Panc1 (cell line): ENCODE measurements at regions not wholly inside any gene's neighbourhood (a gene's known extent, or its start where the extent isn't known, plus 50 kb on each side); places are given as distances from the start of the nearest gene placed in this dataset.

Source experiments
- ATAC-seq: fragments of 200-7000 bp; cut with Tn5 transposase; 2 replicates; pipeline ENCODE4 v1.9.1; 2020; ENCODE audit warnings: mild to moderate bottlenecking, moderate library complexity
- BruUV-seq: library from RNA; stranded (reverse); fragments of 400-500 nt; replicated peaks from 2 replicates; lab custom pipeline; 2021; lab: Mats Ljungman, UMichigan
- CTCF ChIA-PET: fragments of 300-600 bp; sonication (Branson Sonifier 250); formaldehyde crosslinking; loops from one replicate; lab custom pipeline; 2022; ENCODE audit warnings: antibody characterized with exemption; lab: Charles Lee
- POLR2A ChIA-PET: fragments of 300-600 bp; sonication (Branson Sonifier 250); formaldehyde crosslinking; loops from one replicate; lab custom pipeline; 2022; ENCODE audit warnings: antibody characterized with exemption; lab: Charles Lee
- DNase-seq: peaks from one replicate; pipeline ENCODE4 v3.0.0-alpha.2; 2010; ENCODE audit warnings: low read depth, low spot score
- H3K27ac ChIP-seq: 2 replicates; pipeline ENCODE4 v1.5.1; 2011; ENCODE audit warnings: mild to moderate bottlenecking, low read length, inconsistent platforms
- H3K27me3 ChIP-seq: fragments of 200-500 bp; sonication (Bioruptor generic); 2 replicates; pipeline ENCODE4 v1.6.0; 2014; ENCODE audit warnings: low read length, inconsistent platforms; ENCODE audit not compliant: control insufficient read depth, insufficient read depth
- H3K36me3 ChIP-seq: fragments of 200-500 bp; sonication (Bioruptor generic); 2 replicates; pipeline ENCODE4 v1.5.1; 2014; ENCODE audit warnings: inconsistent platforms, mild to moderate bottlenecking, low read length, moderate library complexity; ENCODE audit not compliant: control insufficient read depth, insufficient read depth
- H3K4me1 ChIP-seq: 2 replicates; pipeline ENCODE4 v1.5.1; 2011; ENCODE audit warnings: inconsistent platforms, mild to moderate bottlenecking, low read length, moderate library complexity; ENCODE audit not compliant: control insufficient read depth, insufficient read depth
- H3K4me3 ChIP-seq, 2 experiments: 2 replicates each; pipeline ENCODE4 v1.5.1; 2011 to 2012; ENCODE audit warnings: low read depth in 2 of 2, low read length in 2 of 2, mild to moderate bottlenecking in 2 of 2, inconsistent platforms in 1 of 2, moderate library complexity in 1 of 2
- H3K9me3 ChIP-seq: fragments of 200-500 bp; sonication (Bioruptor generic); 2 replicates; pipeline ENCODE4 v1.5.1; 2014; ENCODE audit warnings: low read depth, mild to moderate bottlenecking, inconsistent platforms, low read length, moderate library complexity; ENCODE audit not compliant: control insufficient read depth, insufficient read depth
- CTCF ChIP-seq: fragments of 450-650 bp; IDR thresholded peaks from 2 replicates; pipeline ENCODE4 v1.5.1; 2017; ENCODE audit warnings: mild to moderate bottlenecking
- POLR2AphosphoS5 ChIP-seq: IDR thresholded peaks from 2 replicates; pipeline ENCODE4 v1.6.1; 2012; ENCODE audit warnings: mild to moderate bottlenecking, low read depth, low read length, moderate library complexity
- REST ChIP-seq, 2 experiments: IDR thresholded peaks; 2 replicates each; pipeline ENCODE4 v1.6.1; 2011 to 2012; ENCODE audit warnings: low read depth in 2 of 2, control low read depth in 1 of 2, low read length in 1 of 2, mild to moderate bottlenecking in 1 of 2, moderate library complexity in 1 of 2; ENCODE audit not compliant: insufficient read depth in 1 of 2
- SIN3A ChIP-seq: IDR thresholded peaks from 2 replicates; pipeline ENCODE4 v1.6.1; 2012; ENCODE audit warnings: low read depth, mild to moderate bottlenecking, low read length, moderate library complexity, borderline replicate concordance; ENCODE audit not compliant: insufficient read depth
- TCF7L2 ChIP-seq: IDR thresholded peaks from 2 replicates; pipeline ENCODE4 v1.6.1; 2011; ENCODE audit warnings: mild to moderate bottlenecking, low read depth, low read length, inconsistent platforms
- in situ Hi-C: cut with HindIII; loops from 2 replicates; pipeline ENCODE4 v1.10.0; 2016; ENCODE audit warnings: low sequenced_read_pairs, low pct_unique_long_range_greater_than_20kb
- intact Hi-C: fragments of 100-400 bp; cut with micrococcal nuclease; formaldehyde crosslinking; loops from one replicate; pipeline ENCODE4 v1.10.0; 2022; ENCODE audit not compliant: unreplicated experiment

- ChIA-PET POLR2A (no interaction called here), CTCF (no interaction called here)
- TF ChIP-seq REST (IDR thresholded peaks at IDR 0.05; ENCODE audit: insufficient read depth in 1 of 2, low read depth in 2 of 2, low read length in 1 of 2) = no peak
- TF ChIP-seq TCF7L2 = no peak
- H3K4me1 ChIP-seq = no peaks in the 10 kb centered on the region
- H3K4me3 ChIP-seq = no peak overlapping the region
- H3K36me3 ChIP-seq = no peaks in the 10 kb centered on the region
- ATAC-seq (no peak), DNase-seq (no peak)
- H3K27ac ChIP-seq = no peak overlapping the region
- H3K27me3 ChIP-seq = no peaks in the 10 kb centered on the region
- BruUV-seq = no TSS peak
- no peaks in the 10 kb centered on the region for H3K9me3 ChIP-seq
- in situ Hi-C loops = no loop called here
- intact Hi-C loops = no loop called here
Observed at GRCh38 chr18:39494211-39494896, 1928.8 kb upstream of the CELF4 start.

- ChIA-PET CTCF (no interaction called here), POLR2A (no interaction called here)
- Histone ChIP-seq H3K27ac (no peak overlapping the region), H3K9me3 (no peaks in the 10 kb centered on the region), H3K4me3 (no peak overlapping the region), H3K36me3 (no peaks in the 10 kb centered on the region), H3K27me3 (no peaks in the 10 kb centered on the region), H3K4me1 (no peaks in the 10 kb centered on the region)
- ATAC-seq = no peak
- intact Hi-C loops = no loop called here
- in situ Hi-C loops = no loop called here
- no TSS peak for BruUV-seq
- no peak for TF ChIP-seq SIN3A
- no peak for TF ChIP-seq CTCF
- TF ChIP-seq TCF7L2 = no peak
- DNase-seq = no peak
Observed at GRCh38 chr18:39491408-39491807, 1925.8 kb upstream of the CELF4 start.

DNA sequence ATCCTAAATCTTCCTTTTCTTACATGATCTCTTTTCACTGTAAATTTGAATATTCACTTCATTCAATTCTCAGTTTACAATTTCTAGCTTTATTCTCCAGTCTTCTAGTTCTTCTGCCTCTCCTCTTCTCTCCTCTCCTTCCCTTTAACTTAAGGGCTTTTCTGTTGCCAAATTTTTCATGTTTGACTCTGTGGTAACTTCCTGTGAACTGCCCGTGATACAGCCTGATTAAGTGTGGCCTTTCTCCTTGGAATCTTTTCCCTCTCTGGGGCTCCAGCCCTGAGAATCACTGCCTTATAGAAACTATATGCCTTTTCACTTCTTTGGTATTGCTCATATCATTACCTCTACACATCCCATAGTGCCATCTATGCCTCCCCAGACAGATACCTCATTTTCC is 1923.8 kb upstream of the CELF4 start:
- CTCF ChIA-PET = no interaction called here
- Histone ChIP-seq H3K36me3 (no peaks in the 10 kb centered on the region), H3K27ac (no peak overlapping the region), H3K4me3 (no peak overlapping the region), H3K27me3 (no peaks in the 10 kb centered on the region), H3K9me3 (no peaks in the 10 kb centered on the region), H3K4me1 (no peaks in the 10 kb centered on the region)
- ATAC-seq (no peak), DNase-seq (no peak)
- intact Hi-C loops = no loop called here
- POLR2A ChIA-PET = no interaction called here
- BruUV-seq = no TSS peak
- TF ChIP-seq POLR2AphosphoS5 (no peak), TCF7L2 (no peak), SIN3A (no peak), REST (IDR thresholded peaks at IDR 0.05; ENCODE audit: insufficient read depth in 1 of 2, low read depth in 2 of 2, low read length in 1 of 2) (no peak), CTCF (no peak)
- in situ Hi-C loops = no loop called here
